Heart left ventricle (tissue), 13 donors: ENCODE measurements at regions not wholly inside any gene's neighbourhood (a gene's known extent, or its start where the extent isn't known, plus 50 kb on each side); places are given as distances from the start of the nearest gene placed in this dataset.

Experiments used
- CTCF ChIP-seq, 12 donors: fragments of 200-600 bp; sonication (generic) in 4 of 12; IDR thresholded peaks; one replicate each; pipeline versions ENCODE4 v1.5.0 to v1.8.0; 2018 to 2022; ENCODE audit warnings: antibody characterized with exemption in 12 of 12, mild to moderate bottlenecking in 5 of 12
- POLR2A ChIP-seq, 2 donors: fragments of 450-650 bp; IDR thresholded peaks; one replicate each; pipeline ENCODE4 v1.6.1; 2017; ENCODE audit warnings: antibody characterized with exemption in 2 of 2, mild to moderate bottlenecking in 2 of 2, moderate library complexity in 2 of 2
- donor health status: ischemic (EF 13 %, LVEDD 7.1; RV severe dilation, severe dysfunction).
- donor health status: DM: no; HTN: yes; CAD: no.
- donor health status: DM: no; HTN: no; CAD: no.
- donor health status: ischemic (EF 25% LVEDD 6.9; RV normal size, moderate dysfunction).
- donor health status: ischemic (EF 25% LVEDD 5.7; RV mildly dilated, moderate dysfunction).
- donor health status: ischemic (EF 35%, LVEDD 5.7; RV mildly dilated, moderate dysfunction).
- donor health status: nonischemic (EF 11% LVEDD 7.7; RV severe dilation, severe dysfunction).
- donor health status: DM: yes; HTN: yes; CAD: no.
- donor health status: PGD.
- donor health status: ischemic (EF 29% LVEDD 5.4; RV normal size, mild dysfunction).
- donor health status: nonischemic (EF 23%, LVEDD 6.1; RV moderate dilation, normal function).

GRCh38 chr1:9428601-9429341, 110.5 kb upstream of the SLC25A33 start:
- TF ChIP-seq CTCF (IDR thresholded peaks at IDR 0.05) (peak in 5 of 12 donors; percentile 3 to 42 (median 26)), POLR2A (IDR thresholded peaks at IDR 0.05) (peak in 1 of 2 donors; percentile 68)
